Medulla oblongata (tissue), 1 donor: ENCODE measurements at regions not wholly inside any gene's neighbourhood (a gene's known extent, or its start where the extent isn't known, plus 50 kb on each side); places are given as distances from the start of the nearest gene placed in this dataset.

Experiments used
- DNase-seq: peaks from one replicate; pipeline ENCODE4 v3.0.0-alpha.2; 2015; ENCODE audit errors: extremely low spot score

DNA sequence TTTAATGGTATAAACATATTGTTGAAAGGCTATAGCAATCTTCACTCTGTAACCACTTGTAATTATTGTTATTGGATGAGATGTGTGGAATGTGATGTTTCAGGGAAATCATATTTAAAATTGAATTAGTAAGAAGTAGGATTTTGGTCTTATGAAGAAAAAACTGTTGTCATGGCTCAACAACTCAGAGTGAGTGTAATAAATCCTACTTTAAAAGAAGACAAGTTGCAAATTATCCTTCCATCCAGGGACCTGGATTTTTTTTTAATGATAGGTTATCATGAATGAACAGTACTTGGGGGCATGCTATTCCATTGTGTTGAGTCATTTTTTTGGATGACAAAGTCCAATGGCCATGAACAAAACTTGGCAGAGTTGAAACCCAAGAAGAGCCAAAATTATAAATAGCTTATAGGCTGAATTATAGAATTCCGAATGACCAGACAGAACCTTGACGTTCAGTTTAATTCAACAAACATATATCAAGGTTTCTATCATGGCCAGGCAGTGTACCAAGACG lies 625.5 kb upstream of the ZNF717 start:
- no peak for DNase-seq

DNA sequence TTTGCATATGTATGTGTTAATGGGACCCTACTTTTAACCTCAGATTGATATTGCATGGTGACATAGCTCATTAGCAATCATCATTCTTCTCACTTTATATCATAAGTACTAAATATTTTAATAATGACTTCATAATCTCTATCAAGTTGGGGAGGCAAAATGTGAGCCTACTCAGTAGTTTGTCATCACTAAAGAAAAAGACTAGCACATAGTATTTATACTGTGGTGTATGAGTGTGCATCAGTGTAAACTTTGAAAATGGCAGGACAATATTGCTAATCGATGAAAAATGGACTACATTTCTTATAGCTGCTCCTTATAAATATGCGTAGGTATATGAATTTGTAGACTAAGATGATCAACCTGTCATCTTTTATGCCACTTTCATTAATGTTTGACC lies 624.5 kb upstream of the ROBO2 start:
- DNase-seq = no peak

DNA sequence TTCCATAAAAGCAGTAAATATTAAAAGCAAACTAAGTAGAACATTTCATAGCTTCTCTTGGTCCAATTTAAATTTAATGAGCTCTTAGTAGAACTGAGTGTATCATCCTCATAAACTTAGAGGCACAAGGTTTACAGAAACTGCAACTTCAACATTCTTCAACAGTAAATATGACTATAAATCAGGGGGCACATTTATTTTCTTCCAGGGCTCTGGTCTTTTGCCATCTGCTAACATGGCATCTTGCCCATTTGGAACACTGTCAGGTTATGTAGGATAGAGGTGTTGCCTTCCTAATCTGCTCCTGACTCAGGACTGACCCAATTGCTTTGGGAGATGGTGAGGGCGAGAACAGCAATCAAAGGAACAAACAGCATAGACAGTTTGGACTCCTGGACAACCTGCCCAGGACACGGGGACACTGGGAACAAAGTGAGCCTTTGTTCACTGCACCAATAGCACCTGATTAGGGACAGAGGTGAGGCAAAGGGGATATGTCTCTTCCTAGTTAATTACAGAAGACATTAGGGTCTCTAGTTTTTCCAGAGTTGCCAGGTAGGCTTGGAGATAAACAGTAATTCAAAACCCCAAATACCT lies 610.2 kb upstream of the ROBO2 start:
- no peak for DNase-seq

DNA sequence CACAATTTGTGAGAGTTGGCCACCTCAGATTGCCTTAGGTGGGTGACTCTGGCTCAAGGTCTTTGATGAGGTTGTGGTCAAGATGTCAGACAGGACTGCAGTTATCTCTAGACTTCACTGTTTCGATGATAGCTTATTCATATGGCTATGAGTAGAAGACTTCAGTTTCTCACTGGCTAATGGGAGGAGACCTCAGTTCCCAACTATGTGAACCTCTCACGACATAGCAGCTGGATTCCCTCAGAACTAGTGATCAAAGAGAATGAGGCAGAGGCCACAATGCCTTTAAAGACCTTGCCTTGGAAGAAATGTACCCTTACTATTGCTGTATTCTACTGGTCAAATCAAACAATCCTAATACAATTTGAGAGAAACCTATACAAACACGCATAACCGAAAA lies 607.5 kb upstream of the ROBO2 start:
- DNase-seq = no peak

DNA sequence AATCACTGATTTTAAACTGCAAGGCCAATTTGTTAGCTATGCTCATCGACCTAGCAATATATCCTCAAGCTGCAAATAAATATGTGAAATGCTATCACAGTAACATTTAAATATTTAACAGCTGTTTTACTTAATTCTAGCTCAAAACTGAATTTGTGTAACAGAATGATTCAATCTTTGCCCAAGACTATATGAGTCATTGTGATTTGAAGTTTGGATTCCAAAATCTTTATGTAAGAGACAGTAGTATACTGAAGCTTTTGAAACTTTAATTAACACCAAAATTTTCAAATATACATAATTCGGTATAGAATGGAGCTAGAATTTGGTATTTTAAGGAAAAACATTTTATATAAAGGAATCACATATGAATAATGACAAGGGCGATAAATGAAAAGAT lies 603.0 kb upstream of the ROBO2 start:
- no peak for DNase-seq

DNA sequence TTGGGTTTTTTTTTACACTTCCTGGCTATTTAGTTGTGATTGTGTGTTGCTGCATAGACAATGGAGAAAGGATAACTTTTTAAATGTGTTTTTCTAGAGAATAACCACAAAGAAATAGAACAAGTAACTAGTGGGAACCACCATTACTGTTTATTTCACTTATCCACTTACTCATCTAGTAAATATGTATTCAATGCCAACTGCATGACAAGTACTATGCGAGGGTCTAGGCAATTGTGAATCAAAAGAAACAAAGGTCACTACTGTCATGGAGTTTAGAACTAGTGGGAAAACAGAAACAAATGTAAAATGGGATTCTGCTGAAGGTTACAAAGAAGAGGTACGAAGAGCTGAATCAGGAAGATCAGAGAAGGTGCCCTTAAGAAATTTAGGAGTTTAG lies 600.9 kb upstream of the ROBO2 start:
- DNase-seq = no peak

DNA sequence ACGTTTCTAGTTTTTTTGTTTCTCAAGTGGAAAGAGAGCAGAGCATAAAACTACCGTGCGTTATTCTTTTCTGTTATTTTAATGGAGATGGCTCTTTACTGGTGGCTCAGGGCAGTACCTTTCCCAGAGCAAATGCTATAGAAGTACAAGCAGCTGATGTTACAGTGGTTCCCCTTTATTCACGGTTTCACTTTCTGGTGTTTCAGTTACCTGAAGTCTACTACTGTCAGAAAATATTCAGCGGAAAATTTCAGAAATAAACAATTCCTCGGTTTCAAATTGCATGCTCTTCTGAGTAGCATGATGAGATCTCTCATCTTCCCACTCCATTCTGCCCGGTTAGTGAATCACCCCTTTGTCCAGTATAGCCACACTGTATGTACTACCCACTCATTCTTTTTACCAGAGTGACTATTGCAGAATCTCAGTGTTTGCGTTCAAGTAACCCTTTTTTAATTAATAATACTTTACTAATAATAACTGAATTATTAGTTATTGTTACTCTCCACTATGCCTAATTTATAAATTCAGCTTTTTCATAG lies 597.5 kb upstream of the ROBO2 start:
- DNase-seq = no peak

DNA sequence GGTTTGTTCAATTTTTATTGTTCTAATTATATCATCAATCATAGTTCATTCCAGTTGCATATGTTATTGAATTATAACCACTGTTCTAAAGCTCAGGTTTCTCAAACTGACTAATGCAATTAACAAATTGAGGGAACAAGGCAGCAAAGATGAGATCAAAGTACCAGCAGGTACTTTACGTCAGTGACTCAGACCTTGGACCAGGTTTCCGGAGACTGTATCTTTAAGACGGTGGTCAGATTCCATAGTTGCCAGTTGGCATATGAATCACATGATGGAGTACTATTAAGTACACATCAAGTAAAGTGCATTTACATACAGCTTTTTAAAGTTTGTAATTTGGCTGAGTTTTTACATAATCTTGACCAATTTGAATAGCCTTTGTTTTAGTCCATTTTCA lies 583.6 kb upstream of the ROBO2 start:
- DNase-seq = no peak

DNA sequence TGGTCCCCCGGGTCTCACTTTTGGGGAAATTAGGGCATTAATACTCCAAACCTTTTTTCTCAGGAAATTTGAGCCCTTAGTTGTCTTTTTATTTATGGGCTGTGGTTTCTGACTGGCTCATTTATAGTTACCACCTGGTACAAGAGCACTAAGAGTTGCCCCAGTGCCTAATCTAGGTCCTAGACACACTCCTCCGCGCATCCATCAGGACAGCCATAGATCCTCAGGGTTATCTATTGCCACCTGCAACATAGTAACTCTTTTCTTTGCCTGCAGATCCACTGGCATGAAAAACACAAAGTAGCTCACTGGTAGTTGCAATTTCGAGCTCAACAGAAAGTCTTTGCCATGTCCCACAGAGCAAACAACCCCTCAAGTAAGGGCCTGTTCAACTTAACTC lies 576.4 kb upstream of the ROBO2 start:
- no peak for DNase-seq

DNA sequence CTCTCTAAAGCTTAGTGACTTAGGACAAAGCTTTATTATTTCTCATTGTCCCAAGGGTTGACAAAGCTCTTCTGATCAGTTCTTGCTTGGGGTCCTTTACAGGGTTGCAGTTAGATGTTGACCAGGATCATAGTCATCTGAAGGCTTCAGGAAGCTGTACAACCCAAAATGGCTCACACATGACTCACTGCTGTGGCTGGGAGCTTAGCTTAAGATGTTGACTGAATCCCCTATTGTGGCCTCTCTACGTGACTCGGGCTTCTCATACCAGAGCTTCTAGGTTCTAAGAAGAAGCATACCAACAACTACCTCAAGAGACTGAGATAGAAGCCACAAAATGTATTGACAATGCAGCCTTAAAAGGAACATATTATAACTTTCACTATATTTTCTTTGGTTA lies 569.6 kb upstream of the ROBO2 start:
- DNase-seq = no peak

DNA sequence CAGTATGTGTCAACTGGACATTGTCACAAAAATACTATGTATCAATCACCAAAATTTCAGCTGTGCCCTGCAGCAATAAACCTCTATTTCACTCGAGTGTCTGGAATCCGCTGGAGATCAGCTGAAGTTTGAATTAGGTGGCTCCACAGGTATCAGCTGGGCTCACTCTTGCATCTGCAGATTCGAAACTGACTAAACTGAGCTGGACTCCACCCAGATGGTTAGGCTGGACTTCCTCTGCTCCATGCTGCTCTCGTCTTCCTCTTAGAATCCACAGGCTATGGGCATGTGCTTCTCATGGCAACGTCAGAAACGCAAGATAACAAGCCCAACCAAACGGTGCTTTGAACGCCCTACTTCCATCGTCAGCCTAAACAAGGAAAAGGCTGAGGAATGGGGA lies 565.3 kb upstream of the ROBO2 start:
- DNase-seq = no peak

DNA sequence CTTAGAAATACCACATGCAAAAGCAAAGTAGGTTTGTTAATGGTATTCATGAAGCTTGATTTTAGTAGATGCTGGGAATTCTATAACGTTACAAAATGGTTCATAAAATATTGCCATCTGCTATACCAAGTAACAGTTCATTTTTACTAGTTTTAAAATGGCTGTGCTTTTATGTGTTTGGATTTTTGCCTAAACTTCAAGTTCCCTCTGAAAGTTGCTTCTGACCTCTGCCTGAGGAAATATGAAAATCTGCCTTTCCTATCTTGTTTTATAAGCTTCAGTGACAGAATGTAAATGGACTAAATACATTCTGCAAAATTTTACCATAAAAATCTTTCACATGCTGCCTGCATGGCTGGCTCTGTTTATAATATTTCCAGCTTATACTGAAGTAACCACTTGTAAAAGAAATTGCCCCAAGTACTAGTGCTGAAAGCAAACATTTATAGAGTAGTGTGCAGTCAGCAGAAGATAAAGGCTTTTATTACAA lies 560.7 kb upstream of the ROBO2 start:
- DNase-seq = no peak

DNA sequence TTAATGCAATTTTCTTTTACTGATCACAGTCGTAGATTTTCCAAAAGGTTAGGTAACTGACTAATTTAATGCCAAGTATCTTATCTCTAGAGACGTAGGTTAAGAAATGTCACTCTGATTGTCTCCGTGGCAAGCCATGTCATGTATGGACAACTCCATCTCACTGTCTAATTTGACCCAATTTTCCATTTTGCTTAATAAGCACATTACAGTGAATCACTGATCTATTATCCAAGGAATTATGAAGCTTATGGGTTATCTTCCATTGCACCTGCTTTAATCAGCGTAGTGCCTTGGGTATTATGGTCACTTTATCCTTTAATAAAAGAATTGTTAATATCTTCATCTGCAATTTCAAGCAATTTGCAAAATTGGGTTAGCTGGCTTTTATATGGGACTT lies 557.4 kb upstream of the ROBO2 start:
- DNase-seq = no peak

DNA sequence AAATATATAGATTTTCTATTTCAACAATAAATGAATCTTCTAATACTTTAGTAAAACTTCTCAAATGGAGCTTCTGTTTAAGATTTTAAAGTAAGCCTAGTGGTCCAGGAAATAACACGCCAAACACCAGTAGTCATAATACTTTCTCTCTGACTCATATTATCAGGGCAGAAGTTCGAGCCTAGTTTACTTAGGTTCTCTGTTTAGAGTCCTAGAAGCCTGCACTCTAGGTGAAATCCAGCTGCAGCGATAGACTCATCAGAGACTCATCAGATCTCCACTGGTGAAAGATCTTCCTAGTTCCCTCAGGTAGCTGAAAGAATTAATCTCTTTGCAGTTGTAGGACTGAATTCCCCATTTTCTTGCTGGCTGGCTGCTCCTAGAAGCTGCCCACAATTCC lies 552.5 kb upstream of the ROBO2 start:
- no peak for DNase-seq

DNA sequence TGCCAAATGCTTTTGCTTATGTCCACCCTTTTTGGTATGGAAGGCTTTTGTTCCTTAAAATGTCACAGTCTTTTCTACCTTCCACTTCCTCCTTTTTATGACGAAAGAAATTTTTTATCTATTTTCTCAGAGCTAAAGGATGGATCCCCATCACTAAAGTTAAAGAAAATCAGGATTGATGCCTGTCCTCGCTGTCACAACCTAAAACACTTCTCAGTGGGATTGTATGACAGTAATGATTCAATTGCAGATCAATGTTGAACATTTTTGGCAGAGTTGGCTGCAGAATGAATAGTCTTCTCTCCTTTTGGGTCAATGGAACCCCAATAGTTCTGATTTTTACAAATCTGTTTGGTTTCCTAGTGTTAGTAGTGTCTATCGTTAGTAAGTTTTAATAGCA lies 549.8 kb upstream of the ROBO2 start:
- no peak for DNase-seq

DNA sequence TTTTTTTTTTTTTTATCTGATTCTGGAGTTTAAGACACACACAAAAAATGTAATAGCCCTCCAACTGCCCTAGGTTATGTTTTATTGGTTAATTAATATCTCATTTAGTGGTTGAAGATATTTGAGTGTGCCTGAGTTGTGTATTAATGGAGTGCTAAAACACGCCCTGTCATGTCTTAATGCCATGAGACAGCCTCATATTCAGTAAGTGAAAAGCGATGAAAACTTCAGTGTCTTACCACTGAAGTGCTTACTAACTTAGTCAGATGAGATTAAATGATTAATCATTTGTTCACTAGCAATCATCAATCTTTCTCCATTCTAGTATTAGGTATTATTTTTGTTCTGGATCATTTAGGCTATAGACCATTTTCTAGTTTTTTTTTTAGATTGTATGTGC lies 544.7 kb upstream of the ROBO2 start:
- no peak for DNase-seq

DNA sequence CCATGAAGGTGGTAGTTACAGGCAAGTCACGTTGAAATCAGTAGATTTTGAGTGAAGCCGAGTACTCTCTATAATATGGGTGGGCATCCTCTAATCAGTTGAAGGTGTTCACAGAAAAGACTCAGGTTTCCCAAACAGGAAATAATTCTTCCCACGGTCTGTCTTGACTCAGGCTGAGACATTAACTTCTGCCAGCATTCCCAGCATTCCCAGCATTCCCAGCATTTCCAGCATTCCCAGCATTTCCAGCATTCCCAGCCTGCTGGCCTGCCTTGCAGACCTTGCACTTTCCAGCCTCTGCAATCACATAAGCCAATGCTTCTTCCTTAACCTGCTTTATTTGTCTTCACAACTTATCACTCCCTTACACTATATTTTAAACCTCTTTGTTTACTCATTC lies 542.3 kb upstream of the ROBO2 start:
- no peak for DNase-seq

DNA sequence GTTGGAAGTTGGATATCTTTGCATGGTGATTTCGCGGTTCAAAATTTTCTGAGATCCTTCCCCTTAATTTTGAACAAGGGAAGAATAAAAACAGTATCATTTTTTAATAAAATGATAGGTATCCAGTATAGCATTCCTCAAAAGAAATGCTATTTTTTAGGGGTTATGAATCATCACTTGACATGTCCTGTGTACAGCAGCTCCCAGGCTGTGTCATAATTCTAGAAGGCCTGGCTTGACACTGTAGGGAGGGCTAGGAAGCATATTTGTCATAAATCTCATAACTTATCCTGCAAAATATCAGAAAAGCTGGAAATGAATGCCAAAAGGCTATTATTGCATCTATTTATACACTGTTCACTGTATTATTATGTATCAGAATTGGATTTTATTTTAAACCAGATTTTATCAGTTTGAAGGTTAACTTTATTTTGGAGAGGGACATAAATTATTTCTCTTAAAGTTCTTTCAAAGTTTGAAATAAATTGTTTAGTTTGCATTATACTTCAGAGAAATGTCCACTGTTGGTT lies 539.1 kb upstream of the ROBO2 start:
- no peak for DNase-seq

DNA sequence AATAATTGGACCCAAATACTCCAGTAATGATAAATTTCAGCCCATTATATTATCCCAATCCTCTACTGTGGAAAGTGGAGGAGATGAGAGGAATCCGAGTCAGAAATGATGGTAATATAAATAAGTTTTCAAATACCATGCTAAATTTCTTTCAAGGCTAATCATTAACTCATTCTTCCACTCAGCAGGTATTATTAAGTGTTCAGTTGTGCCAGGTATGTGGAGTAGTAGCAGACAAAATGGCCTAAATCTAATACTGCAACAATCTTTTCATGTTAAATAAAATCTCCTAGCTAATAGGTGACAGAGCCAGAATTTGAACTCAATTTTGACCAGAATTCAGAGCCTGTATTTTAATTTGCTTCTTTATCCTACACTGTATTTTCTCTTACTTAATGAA lies 538.6 kb upstream of the ROBO2 start:
- DNase-seq = no peak

DNA sequence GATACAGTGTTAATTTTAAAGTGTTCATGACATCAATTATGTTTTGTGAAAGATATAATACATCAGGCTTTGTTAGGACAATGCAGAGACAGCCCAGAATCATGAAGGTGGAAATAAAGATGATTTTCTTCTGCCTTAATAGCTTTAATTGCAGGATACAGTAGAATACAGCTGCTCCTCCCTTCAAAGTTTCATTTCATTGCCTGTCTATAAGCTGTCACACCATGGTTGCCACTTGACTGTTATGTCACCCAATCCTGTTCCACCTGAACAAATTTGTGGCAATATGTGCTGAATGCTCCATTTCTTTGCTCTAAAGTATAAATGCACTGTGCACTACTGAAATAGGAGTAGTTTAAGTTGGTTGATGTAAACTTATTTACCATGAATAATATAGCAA lies 537.8 kb upstream of the ROBO2 start:
- no peak for DNase-seq

DNA sequence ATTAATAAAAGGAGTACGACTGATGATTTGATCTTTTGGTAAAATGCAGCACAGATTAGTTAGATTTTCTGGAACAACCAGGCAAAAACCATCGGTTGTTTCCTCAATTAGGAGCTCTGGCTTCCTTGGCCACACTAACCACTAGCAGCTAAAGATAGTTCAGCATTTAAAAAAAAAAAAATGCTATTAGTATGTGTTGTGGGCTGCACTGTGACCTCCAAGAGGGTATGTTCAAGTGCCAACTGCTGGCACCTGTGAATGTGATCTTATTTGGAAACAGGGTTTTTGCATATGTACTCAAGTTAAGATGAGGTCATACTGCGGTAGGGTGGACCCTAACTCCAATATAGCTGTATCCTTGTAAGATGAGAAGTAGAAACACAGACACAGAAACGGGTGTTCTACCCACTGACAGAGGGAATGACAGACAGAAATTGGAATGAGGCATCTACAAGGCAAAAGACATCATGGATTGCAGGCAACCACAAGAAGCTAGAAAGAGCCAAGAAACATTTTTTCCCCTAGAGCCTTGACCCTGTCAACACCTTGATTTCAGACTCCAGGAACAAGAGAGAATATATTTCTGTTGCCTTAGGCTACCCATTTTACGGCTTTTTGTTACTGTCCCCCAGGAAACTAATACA lies 534.6 kb upstream of the ROBO2 start:
- no peak for DNase-seq

DNA sequence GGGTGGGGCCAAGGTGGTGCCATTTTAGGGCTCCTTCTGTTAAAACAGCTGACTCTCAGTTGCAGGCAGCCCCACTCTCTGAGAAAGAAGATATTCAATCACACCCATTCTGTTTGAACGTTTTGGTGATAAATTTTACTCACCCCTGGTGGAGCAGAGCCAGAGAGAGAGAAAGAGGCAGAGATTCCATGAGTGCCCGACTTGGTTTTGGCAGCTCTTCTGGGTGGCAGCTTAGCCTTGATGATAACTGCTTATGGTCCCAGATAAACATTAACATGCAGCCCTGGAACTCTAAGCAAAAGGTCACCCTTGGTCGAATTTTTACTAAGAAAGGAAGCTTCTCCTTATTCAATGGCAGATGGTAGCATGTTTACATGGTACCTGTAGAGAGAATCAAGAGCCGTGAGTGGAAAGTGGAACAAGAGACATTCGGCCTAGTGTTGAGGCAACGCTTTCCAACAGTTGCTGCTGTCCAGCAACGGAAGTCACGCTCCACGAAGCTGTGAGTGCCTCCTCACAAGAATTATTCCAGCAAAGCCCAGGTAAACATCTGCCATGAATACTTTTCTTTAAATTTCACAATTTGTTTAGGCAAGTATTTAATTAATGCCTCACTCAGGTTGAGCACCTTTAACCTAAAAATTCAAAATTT lies 530.6 kb upstream of the ROBO2 start:
- DNase-seq = no peak

DNA sequence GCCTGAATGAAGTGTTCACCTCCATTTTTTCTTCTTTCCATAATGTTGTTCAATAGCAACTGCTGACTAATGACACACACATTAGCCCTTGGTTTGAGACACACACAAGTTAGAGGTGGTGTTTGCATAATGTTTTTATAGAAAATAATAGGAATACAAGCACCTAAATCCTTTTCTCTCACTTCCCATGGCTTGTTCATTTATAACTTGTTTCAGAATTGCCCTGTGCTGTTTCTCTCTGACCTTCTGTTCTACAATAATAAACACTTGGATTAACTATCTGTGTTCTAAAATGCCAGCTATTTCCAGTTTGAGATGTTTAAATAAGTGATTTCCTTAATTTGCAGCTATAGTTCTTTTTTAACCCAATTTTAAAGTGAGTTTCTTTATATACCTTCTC lies 525.1 kb upstream of the ROBO2 start:
- DNase-seq = no peak
